MM.1S (cell line): ENCODE measurements at regions not wholly inside any gene's neighbourhood (a gene's known extent, or its start where the extent isn't known, plus 50 kb on each side); places are given as distances from the start of the nearest gene placed in this dataset.

Experiments used
- EZH2 ChIP-seq: fragments of 300-600 bp; sonication (generic); optimal IDR thresholded peaks from 2 replicates; pipeline ENCODE3; 2017; ENCODE audit warnings: low read depth, mild to moderate bottlenecking, antibody characterized with exemption, low read length, mixed read lengths
- TF ChIP-seq, protein P1 (sequence below): fragments of 300-600 bp; sonication (generic); IDR thresholded peaks from 2 replicates; pipeline ENCODE4 v1.5.1; 2016; ENCODE audit warnings: antibody characterized with exemption, low read length, mixed read lengths

DNA sequence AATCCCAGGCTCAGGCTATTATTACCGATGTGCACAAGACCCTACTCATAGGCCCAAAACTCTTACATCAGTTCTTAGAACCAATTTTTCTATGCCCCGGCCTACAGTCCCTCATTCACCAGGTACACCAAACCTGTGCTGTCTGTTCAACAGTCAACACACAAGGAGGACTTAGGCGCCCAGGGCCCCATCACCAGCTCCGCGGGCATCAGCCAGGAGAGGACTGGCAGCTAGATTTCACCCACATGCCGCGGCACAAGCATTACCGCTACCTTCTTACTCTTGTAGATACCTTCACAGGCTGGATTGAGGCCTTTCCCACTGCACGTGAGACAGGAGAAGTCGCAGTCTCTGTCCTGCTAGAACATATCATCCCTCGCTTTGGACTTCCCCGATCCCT lies 962.5 kb downstream of the RPA4 start:
- TF ChIP-seq EZH2 = no peak
- TF ChIP-seq, protein P1, sequence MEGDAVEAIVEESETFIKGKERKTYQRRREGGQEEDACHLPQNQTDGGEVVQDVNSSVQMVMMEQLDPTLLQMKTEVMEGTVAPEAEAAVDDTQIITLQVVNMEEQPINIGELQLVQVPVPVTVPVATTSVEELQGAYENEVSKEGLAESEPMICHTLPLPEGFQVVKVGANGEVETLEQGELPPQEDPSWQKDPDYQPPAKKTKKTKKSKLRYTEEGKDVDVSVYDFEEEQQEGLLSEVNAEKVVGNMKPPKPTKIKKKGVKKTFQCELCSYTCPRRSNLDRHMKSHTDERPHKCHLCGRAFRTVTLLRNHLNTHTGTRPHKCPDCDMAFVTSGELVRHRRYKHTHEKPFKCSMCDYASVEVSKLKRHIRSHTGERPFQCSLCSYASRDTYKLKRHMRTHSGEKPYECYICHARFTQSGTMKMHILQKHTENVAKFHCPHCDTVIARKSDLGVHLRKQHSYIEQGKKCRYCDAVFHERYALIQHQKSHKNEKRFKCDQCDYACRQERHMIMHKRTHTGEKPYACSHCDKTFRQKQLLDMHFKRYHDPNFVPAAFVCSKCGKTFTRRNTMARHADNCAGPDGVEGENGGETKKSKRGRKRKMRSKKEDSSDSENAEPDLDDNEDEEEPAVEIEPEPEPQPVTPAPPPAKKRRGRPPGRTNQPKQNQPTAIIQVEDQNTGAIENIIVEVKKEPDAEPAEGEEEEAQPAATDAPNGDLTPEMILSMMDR = no peak
